ENCODE measurements at regions not wholly inside any gene's neighbourhood (a gene's known extent, or its start where the extent isn't known, plus 50 kb on each side); places are given as distances from the start of the nearest gene placed in this dataset.

DNA sequence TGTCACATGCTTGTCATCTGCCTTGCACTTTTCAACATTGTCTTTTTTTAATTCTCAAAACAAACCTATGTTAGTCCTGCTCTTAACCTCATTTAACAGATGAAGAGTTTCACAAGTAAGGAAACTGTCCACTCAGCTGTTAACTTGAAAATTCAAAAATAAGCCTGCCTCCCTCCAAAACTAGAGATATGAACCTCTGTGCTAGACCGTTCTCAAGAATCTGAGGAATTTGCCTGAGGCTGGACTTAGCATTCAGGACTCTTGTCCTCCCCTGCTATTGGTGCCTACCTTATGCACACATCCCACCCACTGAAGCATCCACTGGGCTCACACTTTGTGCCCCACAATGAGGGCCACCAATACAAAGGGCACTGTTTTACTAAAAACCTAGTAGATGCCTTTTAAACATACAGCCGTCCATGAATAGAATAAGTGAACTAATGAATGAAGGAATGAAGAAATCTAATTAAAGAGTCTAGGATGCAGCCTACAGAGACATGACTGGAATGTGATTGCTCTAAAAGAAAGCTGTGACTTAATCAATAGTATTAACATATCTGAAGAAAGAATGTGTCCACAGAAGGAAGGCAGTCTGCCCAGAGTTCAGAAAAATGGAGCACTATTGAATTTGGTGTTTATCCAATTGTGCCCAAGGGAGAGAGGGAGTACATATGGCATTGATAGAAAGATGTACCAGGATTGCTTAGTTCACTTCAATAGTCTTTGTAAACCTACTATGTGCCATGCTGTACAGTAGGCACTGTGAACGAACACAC is 238.5 kb downstream of the SPTSSA start:
- no peak for TF ChIP-seq CTCF (IDR thresholded peaks at IDR 0.05)
- no peak for DNase-seq (ENCODE audit: low spot score)

GRCh38 chr14:34222867-34223266 is 239.2 kb downstream of the SPTSSA start:
- DNase-seq (ENCODE audit: low spot score), result no peak
- H3K27me3 ChIP-seq, result no peaks in the 10 kb centered on the region
- TF ChIP-seq CTCF (IDR thresholded peaks at IDR 0.05), result no peak
- H3K4me3 ChIP-seq, result no peak overlapping the region
- H3K9me3 ChIP-seq, result no peaks in the 10 kb centered on the region
- no peaks in the 10 kb centered on the region for H3K4me1 ChIP-seq
- no peaks in the 10 kb centered on the region for H3K36me3 ChIP-seq
- no peak overlapping the region for H3K27ac ChIP-seq

More for the DNA sequence above, 238.5 kb downstream of the SPTSSA start:
- Histone ChIP-seq H3K4me3 (no peak overlapping the region), H3K27ac (peak overlapping the region in 1 of 2 donors; percentile 32), H3K36me3 (no peaks in the 10 kb centered on the region), H3K9me3 (no peaks in the 10 kb centered on the region), H3K27me3 (no peaks in the 10 kb centered on the region), H3K4me1 (no peaks in the 10 kb centered on the region)

- H3K27me3 ChIP-seq, result no peaks in the 10 kb centered on the region
- H3K36me3 ChIP-seq, result no peaks in the 10 kb centered on the region
- H3K27ac ChIP-seq, result no peak overlapping the region
- no peaks in the 10 kb centered on the region for H3K4me1 ChIP-seq
- no peaks in the 10 kb centered on the region for H3K9me3 ChIP-seq
- no peak for DNase-seq (ENCODE audit: low spot score)
- no peak for TF ChIP-seq CTCF (IDR thresholded peaks at IDR 0.05)
- no peak overlapping the region for H3K4me3 ChIP-seq
These were observed 239.9 kb downstream of the SPTSSA start for GRCh38 chr14:34222122-34222521.

GRCh38 chr14:34220921-34221320 is 241.1 kb downstream of the SPTSSA start:
- no peak for TF ChIP-seq CTCF (IDR thresholded peaks at IDR 0.05)
- DNase-seq (ENCODE audit: low spot score), result no peak
- Histone ChIP-seq H3K27me3 (no peaks in the 10 kb centered on the region), H3K36me3 (no peaks in the 10 kb centered on the region), H3K4me1 (no peaks in the 10 kb centered on the region), H3K4me3 (no peak overlapping the region), H3K27ac (no peak overlapping the region), H3K9me3 (no peaks in the 10 kb centered on the region)

DNA sequence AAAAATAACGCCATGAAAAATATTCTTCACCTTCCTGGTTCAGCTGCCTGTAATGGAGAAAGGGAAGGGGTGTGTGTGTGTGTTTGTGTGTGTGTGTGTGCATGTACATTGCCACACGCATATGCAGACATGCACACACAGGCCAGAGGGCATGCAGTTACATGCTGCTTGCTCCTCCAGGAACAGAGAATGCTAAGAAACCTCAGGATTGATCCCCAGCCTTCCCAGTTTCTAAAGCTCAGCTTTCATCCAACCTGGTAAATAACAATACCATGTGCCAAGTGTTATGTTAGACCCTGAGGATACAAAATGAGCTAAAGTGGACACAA is 241.7 kb downstream of the SPTSSA start:
- no peak for TF ChIP-seq CTCF (IDR thresholded peaks at IDR 0.05)

More for the DNA sequence above, 241.7 kb downstream of the SPTSSA start:
- no peaks in the 10 kb centered on the region for H3K4me1 ChIP-seq
- H3K9me3 ChIP-seq, result no peaks in the 10 kb centered on the region
- H3K27me3 ChIP-seq, result no peaks in the 10 kb centered on the region
- no peak overlapping the region for H3K27ac ChIP-seq
- no peak for DNase-seq (ENCODE audit: low spot score)
- no peaks in the 10 kb centered on the region for H3K36me3 ChIP-seq
- no peak overlapping the region for H3K4me3 ChIP-seq
